HepG2 (cell line): ENCODE measurements at regions not wholly inside any gene's neighbourhood (a gene's known extent, or its start where the extent isn't known, plus 50 kb on each side); places are given as distances from the start of the nearest gene placed in this dataset.

Experiments
- BCL3 ChIP-seq: sonication (generic); formaldehyde crosslinking; IDR thresholded peaks from 2 replicates; pipeline ENCODE4 v1.5.1; 2020; ENCODE audit warnings: mild to moderate bottlenecking, missing genetic modification reagents, moderate library complexity
- CTCF ChIP-seq: sonication (generic); formaldehyde crosslinking; IDR thresholded peaks from 2 replicates; pipeline ENCODE4 v1.5.0; 2020; ENCODE audit warnings: mild to moderate bottlenecking, missing genetic modification reagents, moderate library complexity
- MIER3 ChIP-seq: IDR thresholded peaks from 2 replicates; pipeline ENCODE4 v1.6.1; 2016; ENCODE audit warnings: missing compliant biosample characterization, borderline replicate concordance
- NFIB ChIP-seq: sonication (generic); formaldehyde crosslinking; IDR thresholded peaks from 2 replicates; pipeline ENCODE4 v1.9.0; 2021; ENCODE audit warnings: missing genetic modification reagents, mild to moderate bottlenecking, borderline replicate concordance
- POLR2A ChIP-seq, 2 experiments: IDR thresholded peaks; 2 replicates each; pipeline ENCODE4 v1.6.1; 2011; ENCODE audit warnings: low read depth in 2 of 2, low read length in 2 of 2, mild to moderate bottlenecking in 1 of 2, moderate library complexity in 1 of 2; ENCODE audit not compliant: insufficient read depth in 1 of 2
- PRDM15 ChIP-seq: sonication (generic); formaldehyde crosslinking; IDR thresholded peaks from 2 replicates; pipeline ENCODE4 v1.4.0; 2020; ENCODE audit warnings: missing genetic modification reagents
- SRY ChIP-seq: sonication (generic); formaldehyde crosslinking; IDR thresholded peaks from 2 replicates; pipeline ENCODE4 v1.8.0; 2022; ENCODE audit warnings: mild to moderate bottlenecking, missing genetic modification reagents
- ZBTB33 ChIP-seq: sonication (generic); formaldehyde crosslinking; IDR thresholded peaks from 2 replicates; pipeline ENCODE4 v1.4.0; 2020; ENCODE audit warnings: missing genetic modification reagents
- ZBTB7A ChIP-seq: sonication (generic); formaldehyde crosslinking; IDR thresholded peaks from 2 replicates; pipeline ENCODE4 v1.8.0; 2022; ENCODE audit warnings: mild to moderate bottlenecking, missing genetic modification reagents
- ZNF530 ChIP-seq: sonication (generic); formaldehyde crosslinking; IDR thresholded peaks from 2 replicates; pipeline ENCODE4 v1.5.0; 2020; ENCODE audit warnings: low read depth, mild to moderate bottlenecking, missing genetic modification reagents

GRCh38 chr2:150872756-150873395 is 385.4 kb upstream of the RND3 start:
- no peak for TF ChIP-seq ZBTB7A
- TF ChIP-seq SRY (CRISPR knock-in tag) = no peak
- no peak for TF ChIP-seq PRDM15 (CRISPR knock-in tag)
- no peak for TF ChIP-seq POLR2A (IDR thresholded peaks at IDR 0.05; ENCODE audit: insufficient read depth in 1 of 2, low read depth in 2 of 2, low read length in 2 of 2)
- no peak for TF ChIP-seq ZBTB33 (CRISPR knock-in tag)
- TF ChIP-seq ZNF530 (CRISPR knock-in tag) = no peak
- no peak for TF ChIP-seq NFIB (CRISPR knock-in tag)
- no peak for TF ChIP-seq CTCF (CRISPR knock-in tag)
- no peak for TF ChIP-seq MIER3
- TF ChIP-seq BCL3 (CRISPR knock-in tag) = no peak
